Choroid plexus epithelial cell (primary cell): ENCODE measurements at regions not wholly inside any gene's neighbourhood (a gene's known extent, or its start where the extent isn't known, plus 50 kb on each side); places are given as distances from the start of the nearest gene placed in this dataset.
"Not testable (repeated sequence)": the region's sequence is repeated elsewhere in the genome, so short reads cannot be mapped to it uniquely, and the experiment has no call there.

ENCODE experiments used
- DNase-seq: peaks from one replicate; pipeline ENCODE4 v3.0.0-alpha.2; 2010; ENCODE audit warnings: low read depth
- H3K4me3 ChIP-seq: 2 replicates; pipeline ENCODE4 v1.5.1; 2011; ENCODE audit warnings: low read depth, mild to moderate bottlenecking, control low read depth, low read length, moderate library complexity
- CTCF ChIP-seq: conservative IDR thresholded peaks from 2 replicates; pipeline ENCODE4 v1.5.1; 2011; ENCODE audit warnings: low read depth, mild to moderate bottlenecking, control low read depth, inconsistent platforms, low read length, moderate library complexity

DNA sequence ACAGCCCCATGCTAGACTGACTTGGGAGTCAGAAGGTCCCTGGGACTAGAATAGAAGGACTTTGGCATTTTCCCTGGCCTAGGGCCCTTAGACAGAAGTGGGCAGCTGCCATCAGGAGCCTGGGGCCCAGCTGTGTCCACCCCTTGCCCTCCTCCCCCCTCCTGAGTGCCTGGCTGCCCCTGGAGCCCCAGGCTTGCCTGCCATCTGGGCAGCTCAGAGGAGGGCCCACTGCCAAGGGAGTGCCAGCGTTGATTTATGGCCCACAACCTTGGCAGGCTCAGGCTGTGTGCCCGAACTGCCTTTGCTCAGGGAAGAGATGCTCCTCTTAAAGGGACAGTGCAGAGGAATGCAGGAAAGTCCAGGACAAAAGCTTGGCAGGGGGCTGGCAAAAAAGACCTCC, 439.1 kb downstream of the SPATA31A7 start:
- DNase-seq, H3K4me3 ChIP-seq: not testable (repeated sequence)

- no peak for TF ChIP-seq CTCF
- no peak overlapping the region for H3K4me3 ChIP-seq
- DNase-seq = no peak
These were observed 444.4 kb downstream of the SPATA31A7 start for GRCh38 chr9:61634192-61634591.

- not testable (repeated sequence) for H3K4me3 ChIP-seq, DNase-seq
These were observed 474.4 kb downstream of the SPATA31A7 start for GRCh38 chr9:61664232-61664631.

DNA sequence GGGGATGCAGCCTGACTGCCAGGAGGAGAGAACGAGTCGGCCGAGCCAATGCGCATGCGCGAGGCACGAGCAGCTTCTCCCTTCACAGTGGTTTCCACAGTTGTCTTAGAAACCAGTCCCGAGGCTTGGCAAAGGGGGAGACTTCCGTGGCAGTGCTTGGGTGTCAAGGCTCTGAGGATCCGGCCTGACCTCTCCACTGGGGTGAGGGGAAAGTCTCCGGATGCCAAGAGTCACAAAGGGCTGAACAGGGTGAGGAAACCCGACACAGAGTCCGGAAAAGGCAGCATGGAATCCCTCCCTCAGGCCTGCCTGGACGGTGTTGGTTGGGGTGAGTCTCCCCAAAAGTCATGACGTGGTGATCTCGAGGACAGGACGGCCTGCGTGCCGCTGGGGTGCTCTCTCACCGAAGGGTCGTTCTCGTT, 475.5 kb downstream of the SPATA31A7 start:
- DNase-seq = no peak
- TF ChIP-seq CTCF = no peak
- no peak overlapping the region for H3K4me3 ChIP-seq

GRCh38 chr9:61665829-61666228, 476.0 kb downstream of the SPATA31A7 start:
- DNase-seq = no peak
- no peak overlapping the region for H3K4me3 ChIP-seq
- no peak for TF ChIP-seq CTCF

- DNase-seq = no peak
- TF ChIP-seq CTCF = no peak
- no peak overlapping the region for H3K4me3 ChIP-seq
These were observed 476.5 kb downstream of the SPATA31A7 start for GRCh38 chr9:61666310-61666709.

DNA sequence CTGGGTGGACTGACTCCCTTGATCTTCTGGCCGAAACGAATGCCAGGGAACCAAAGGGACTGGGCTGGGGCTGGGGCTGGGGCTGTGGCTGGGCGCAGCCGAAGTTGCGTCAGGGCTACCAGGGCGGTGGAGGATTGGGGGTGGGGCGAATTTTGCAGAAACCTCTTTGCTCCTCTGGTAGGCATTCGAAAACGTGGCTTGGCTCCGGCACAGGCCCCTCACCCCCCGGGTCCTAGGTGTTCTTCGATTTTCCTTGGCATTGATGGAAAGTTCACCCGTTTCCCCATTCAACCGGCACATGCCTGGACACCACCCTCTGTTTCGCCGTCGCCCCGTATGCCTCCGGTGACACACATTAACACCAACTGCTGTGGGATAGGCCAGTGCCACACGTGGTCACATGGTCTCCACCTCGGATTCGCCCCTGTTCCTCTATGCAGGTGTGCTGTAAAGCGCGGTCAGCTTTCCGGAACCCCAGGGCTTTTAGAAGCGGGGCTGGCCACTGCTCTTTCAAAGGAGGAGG, 477.1 kb downstream of the SPATA31A7 start:
- no peak for DNase-seq
- no peak overlapping the region for H3K4me3 ChIP-seq
- TF ChIP-seq CTCF = no peak

DNA sequence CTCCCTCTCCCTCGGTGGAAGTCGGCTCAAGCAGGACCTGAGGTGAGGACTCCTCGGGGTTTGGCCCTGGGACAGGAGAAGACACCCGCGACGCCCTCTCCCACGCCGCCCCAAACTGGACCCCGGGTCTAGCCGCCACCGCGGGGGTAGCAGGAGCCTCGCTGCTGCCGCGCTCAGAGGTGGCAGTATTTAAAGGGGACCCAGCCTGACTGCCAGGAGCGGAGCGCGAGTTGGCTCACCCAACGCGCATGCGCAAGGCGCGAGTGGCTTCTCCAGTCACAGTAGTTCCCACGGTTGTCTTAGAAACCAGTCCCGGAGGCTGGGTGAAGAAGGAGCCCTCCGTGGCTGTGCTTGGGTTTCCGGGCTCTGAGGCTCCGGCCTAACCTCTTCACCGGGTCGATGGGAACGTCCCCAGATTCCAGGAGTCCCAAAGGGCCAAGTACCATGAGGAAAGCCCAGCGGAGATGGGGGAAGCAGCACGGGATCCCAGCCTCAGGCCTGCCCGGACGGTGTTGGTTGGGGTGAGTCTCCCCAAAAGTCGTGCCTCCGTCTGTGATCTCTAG, 477.8 kb downstream of the SPATA31A7 start:
- no peak overlapping the region for H3K4me3 ChIP-seq
- TF ChIP-seq CTCF = no peak
- DNase-seq = no peak

- not testable (repeated sequence) for H3K4me3 ChIP-seq, DNase-seq
These were observed 478.4 kb downstream of the SPATA31A7 start for GRCh38 chr9:61668201-61668600.
